ENCODE measurements at regions not wholly inside any gene's neighbourhood (a gene's known extent, or its start where the extent isn't known, plus 50 kb on each side); places are given as distances from the start of the nearest gene placed in this dataset.

DNA sequence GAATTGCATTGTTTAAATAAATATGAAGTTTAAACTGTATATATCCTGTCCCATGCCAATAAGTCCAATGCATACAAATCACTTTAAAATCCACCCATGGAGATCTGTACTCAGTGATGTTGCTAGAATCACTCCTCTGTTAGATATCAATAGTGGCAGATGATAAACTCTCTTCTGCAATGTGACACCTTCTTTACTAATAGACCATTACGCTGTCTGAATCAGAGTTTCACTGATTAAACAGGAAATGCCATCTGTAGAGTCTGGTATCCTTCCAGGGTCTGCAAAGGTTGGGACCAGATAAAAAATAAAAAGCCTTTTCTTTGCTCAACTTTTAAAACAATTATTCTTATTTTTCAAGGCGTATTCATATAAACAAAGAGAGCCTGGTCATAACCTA lies 134.5 kb downstream of the EDN3 start (continued):
- no peak for TF ChIP-seq NFIX (CRISPR knock-in tag; IDR thresholded peaks at IDR 0.05; ENCODE audit: low read depth)

DNA sequence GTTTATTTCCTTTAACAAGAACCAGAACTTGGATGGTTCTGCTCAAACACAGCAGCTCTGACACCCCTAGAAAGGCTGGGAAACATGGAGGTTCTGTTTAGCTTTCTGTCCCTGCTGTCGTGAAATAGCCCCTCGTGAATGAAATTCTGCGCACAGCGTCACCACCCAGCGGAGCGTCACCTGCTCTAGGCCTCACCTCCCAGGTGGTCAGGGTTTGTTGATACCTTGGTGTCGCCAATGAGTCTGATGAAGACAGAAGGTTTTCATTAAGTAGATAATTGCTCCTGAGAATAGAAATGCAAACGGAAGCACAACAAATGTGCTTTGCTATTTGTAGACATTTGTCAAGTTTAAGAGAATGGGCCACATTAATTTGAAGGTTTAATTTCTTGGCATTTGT lies 135.1 kb downstream of the EDN3 start:
- Histone ChIP-seq H4K20me1 (replicated peaks; ENCODE audit: control insufficient read depth, insufficient read depth, low read length) (no peaks in the 10 kb centered on the region), H3K9me1 (ENCODE audit: control insufficient read depth, insufficient read depth, low read length) (no peaks in the 10 kb centered on the region), H3K4me2 (ENCODE audit: insufficient read depth, low read length) (no peak overlapping the region), H3K27me3 (ENCODE audit: control insufficient read depth in 2 of 2, insufficient read depth in 2 of 2, low read length in 2 of 2) (peaks cover 12 to 19% of the 10 kb centered on the region in 2 experiments; a peak in 3 of 5 replicates), H2AFZ (ENCODE audit: low read depth, low read length) (no peak overlapping the region), H3K36me3 (ENCODE audit: control insufficient read depth, insufficient read depth, low read length) (no peaks in the 10 kb centered on the region), H3K27ac (ENCODE audit: extremely low read depth, low read depth, low read length) (no peak overlapping the region), H3K4me1 (replicated peaks in 1 of 2; ENCODE audit: control insufficient read depth in 2 of 2, insufficient read depth in 2 of 2, low read length in 2 of 2) (no peaks in the 10 kb centered on the region), H3K9ac (ENCODE audit: insufficient read depth in 1 of 2, low read depth in 2 of 2, low read length in 2 of 2) (no peak overlapping the region), H3K79me2 (ENCODE audit: control insufficient read depth, insufficient read depth, low read length) (no peaks in the 10 kb centered on the region), H3K4me3 (no peak overlapping the region), H3K9me3 (replicated peaks; ENCODE audit: control insufficient read depth, insufficient read depth, low read depth, low read length) (no peaks in the 10 kb centered on the region)
- TF ChIP-seq ZKSCAN1 (IDR thresholded peaks at IDR 0.05; ENCODE audit: low read depth, low read length) (no peak), RBM15 (IDR thresholded peaks at IDR 0.05; ENCODE audit: insufficient read depth, low read length) (no peak), ZFP36 (IDR thresholded peaks at IDR 0.05; ENCODE audit: low read depth, low read length, partially characterized antibody) (no peak)
- no peak for DNase-seq (ENCODE audit: extremely low read depth in 1 of 4, low spot score in 3 of 4)
- no peak for ATAC-seq
- CTCF ChIA-PET (ENCODE audit: low intra/inter-chr PET ratio) = no interaction called here
- no TSS peak for BruUV-seq (replicated peaks)
- intact Hi-C loops (cut with micrococcal nuclease) = no loop called here
- no peak for FAIRE-seq
- WGBS (ENCODE audit: insufficient coverage, low coverage, missing lambda C conversion rate) = 2% methylated on average over 8 of the region's 8 CpGs
- in situ Hi-C loops (cut with MboI) = no loop called here
- POLR2A ChIA-PET = no interaction called here

DNA sequence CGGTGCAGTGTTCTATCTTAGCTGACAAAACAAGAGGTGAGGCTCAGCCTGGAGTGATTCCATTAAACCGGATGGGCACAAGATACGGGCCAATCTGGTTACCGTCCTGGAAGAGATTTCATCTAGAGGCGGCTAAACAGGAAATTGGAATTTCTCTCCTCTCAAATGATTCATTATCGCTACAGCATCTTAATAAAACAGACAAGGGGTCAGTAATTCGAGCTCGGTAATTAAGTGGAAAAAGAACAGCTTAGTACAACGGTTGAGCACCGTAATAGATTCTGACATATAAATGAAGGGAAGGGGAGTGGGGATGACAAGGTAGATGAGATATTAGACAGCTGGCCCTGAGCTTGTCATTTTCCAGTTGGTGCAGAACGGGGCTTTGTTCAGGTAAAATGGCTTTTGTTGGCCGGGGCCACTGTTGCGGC lies 137.2 kb downstream of the EDN3 start:
- CTCF ChIA-PET (ENCODE audit: low intra/inter-chr PET ratio) = no interaction called here
- no TSS peak for BruUV-seq (replicated peaks)
- no peak for TF ChIP-seq ATF1 (CRISPR knock-in tag; IDR thresholded peaks at IDR 0.05)
- TF ChIP-seq ATF1 (tag; IDR thresholded peaks at IDR 0.05) = no peak
- TF ChIP-seq POLR2AphosphoS5 (IDR thresholded peaks at IDR 0.05; ENCODE audit: control insufficient read depth, insufficient read depth, low read depth, low read length) = no peak
- TF ChIP-seq PPARD (CRISPR knock-in tag; IDR thresholded peaks at IDR 0.05) = no peak
- TF ChIP-seq ZNF165 (CRISPR knock-in tag; IDR thresholded peaks at IDR 0.05; ENCODE audit: borderline replicate concordance) = no peak
- no peak for TF ChIP-seq NELFE (IDR thresholded peaks at IDR 0.05; ENCODE audit: insufficient read depth, insufficient read length)
- TF ChIP-seq, protein P1, sequence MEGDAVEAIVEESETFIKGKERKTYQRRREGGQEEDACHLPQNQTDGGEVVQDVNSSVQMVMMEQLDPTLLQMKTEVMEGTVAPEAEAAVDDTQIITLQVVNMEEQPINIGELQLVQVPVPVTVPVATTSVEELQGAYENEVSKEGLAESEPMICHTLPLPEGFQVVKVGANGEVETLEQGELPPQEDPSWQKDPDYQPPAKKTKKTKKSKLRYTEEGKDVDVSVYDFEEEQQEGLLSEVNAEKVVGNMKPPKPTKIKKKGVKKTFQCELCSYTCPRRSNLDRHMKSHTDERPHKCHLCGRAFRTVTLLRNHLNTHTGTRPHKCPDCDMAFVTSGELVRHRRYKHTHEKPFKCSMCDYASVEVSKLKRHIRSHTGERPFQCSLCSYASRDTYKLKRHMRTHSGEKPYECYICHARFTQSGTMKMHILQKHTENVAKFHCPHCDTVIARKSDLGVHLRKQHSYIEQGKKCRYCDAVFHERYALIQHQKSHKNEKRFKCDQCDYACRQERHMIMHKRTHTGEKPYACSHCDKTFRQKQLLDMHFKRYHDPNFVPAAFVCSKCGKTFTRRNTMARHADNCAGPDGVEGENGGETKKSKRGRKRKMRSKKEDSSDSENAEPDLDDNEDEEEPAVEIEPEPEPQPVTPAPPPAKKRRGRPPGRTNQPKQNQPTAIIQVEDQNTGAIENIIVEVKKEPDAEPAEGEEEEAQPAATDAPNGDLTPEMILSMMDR (IDR thresholded peaks at IDR 0.05 in 2 of 3, conservative IDR thresholded peaks at IDR 0.05 in 1 of 3; ENCODE audit: insufficient read depth in 2 of 3, low read depth in 1 of 3, low read length in 3 of 3) = no peak
- TF ChIP-seq KLF10 (CRISPR knock-in tag; IDR thresholded peaks at IDR 0.05) = no peak
- TF ChIP-seq MAFK (IDR thresholded peaks at IDR 0.05; ENCODE audit: low read length) = no peak
- no peak for TF ChIP-seq GTF2F1 (IDR thresholded peaks at IDR 0.05; ENCODE audit: low read depth, low read length)
- TF ChIP-seq ZNF134 (CRISPR knock-in tag; conservative IDR thresholded peaks at IDR 0.05) = no peak

More for the DNA sequence above, 137.2 kb downstream of the EDN3 start:
- POLR2A ChIA-PET = interaction anchor here (1.4 kb wide), 1 partner anchor 10 kb away, joined by 4 read pairs; no protein-coding TSS in a partner anchor
- no peaks in the 10 kb centered on the region for H3K9me1 ChIP-seq (ENCODE audit: control insufficient read depth, insufficient read depth, low read length)
- no peaks in the 10 kb centered on the region for H4K20me1 ChIP-seq (replicated peaks; ENCODE audit: control insufficient read depth, insufficient read depth, low read length)
- H3K9me3 ChIP-seq (replicated peaks; ENCODE audit: control insufficient read depth, insufficient read depth, low read depth, low read length) = no peaks in the 10 kb centered on the region
- intact Hi-C loops (cut with micrococcal nuclease) (no loop called here), in situ Hi-C loops (cut with MboI) (no loop called here)
- DNase-seq (ENCODE audit: extremely low read depth in 1 of 4, low spot score in 3 of 4) (no peak), ATAC-seq (no peak), FAIRE-seq (no peak)
- no peaks in the 10 kb centered on the region for H3K36me3 ChIP-seq (ENCODE audit: control insufficient read depth, insufficient read depth, low read length)
- no peaks in the 10 kb centered on the region for H3K79me2 ChIP-seq (ENCODE audit: control insufficient read depth, insufficient read depth, low read length)
- no peaks in the 10 kb centered on the region for H3K4me1 ChIP-seq (replicated peaks in 1 of 2; ENCODE audit: control insufficient read depth in 2 of 2, insufficient read depth in 2 of 2, low read length in 2 of 2)
- H2AFZ ChIP-seq (ENCODE audit: low read depth, low read length) = no peak overlapping the region
- WGBS (ENCODE audit: insufficient coverage, low coverage, missing lambda C conversion rate) = 1% methylated on average over 13 of the region's 13 CpGs
- H3K9ac ChIP-seq (ENCODE audit: insufficient read depth in 1 of 2, low read depth in 2 of 2, low read length in 2 of 2) = no peak overlapping the region
- H3K27ac ChIP-seq (ENCODE audit: extremely low read depth, low read depth, low read length) = no peak overlapping the region
- H3K4me3 ChIP-seq = no peak overlapping the region
- H3K27me3 ChIP-seq (ENCODE audit: control insufficient read depth in 2 of 2, insufficient read depth in 2 of 2, low read length in 2 of 2) = peaks cover 12 to 18% of the 10 kb centered on the region in 2 experiments; a peak in 3 of 5 replicates
- H3K4me2 ChIP-seq (ENCODE audit: insufficient read depth, low read length) = no peak overlapping the region

All from K562 (cell line).